HEK293 (cell line): ENCODE measurements at regions not wholly inside any gene's neighbourhood (a gene's known extent, or its start where the extent isn't known, plus 50 kb on each side); places are given as distances from the start of the nearest gene placed in this dataset.

Experiments used
- CTCF ChIA-PET: fragments of 350-600 bp; formaldehyde crosslinking; extraction: SDS; loops from one replicate; lab custom pipeline; 2021; ENCODE audit warnings: antibody characterized with exemption; lab: Yijun Ruan, JAX
- POLR2A ChIA-PET: fragments of 300-600 bp; formaldehyde crosslinking; extraction: SDS; loops from one replicate; lab custom pipeline; 2020; ENCODE audit warnings: antibody characterized with exemption, inconsistent platforms; lab: Yijun Ruan, JAX
- H3K27ac ChIP-seq: fragments of 200-500 bp; sonication (Bioruptor generic); 2 replicates; pipeline ENCODE4 v1.5.1; 2014; ENCODE audit warnings: low read depth, low read length, control low read depth, inconsistent platforms; ENCODE audit errors: extremely low read depth
- H3K36me3 ChIP-seq, 2 experiments: fragments of 200-500 bp in 1 of 2; sonication (Bioruptor generic) in 1 of 2; 1 replicate in 1 of 2; 2 replicates in 1 of 2; pipeline ENCODE4 v1.5.1; 2014 to 2017; ENCODE audit warnings: inconsistent platforms in 2 of 2, low read length in 2 of 2; ENCODE audit not compliant: control insufficient read depth in 2 of 2, insufficient read depth in 1 of 2
- H3K4me1 ChIP-seq: fragments of 200-500 bp; sonication (Bioruptor generic); 2 replicates; pipeline ENCODE4 v1.5.1; 2014; ENCODE audit warnings: mild to moderate bottlenecking, low read length, inconsistent platforms; ENCODE audit not compliant: control insufficient read depth, insufficient read depth
- H3K4me3 ChIP-seq: 2 replicates; pipeline ENCODE4 v1.5.1; 2011; ENCODE audit warnings: low read depth, mild to moderate bottlenecking, control low read depth, low read length, moderate library complexity
- H3K9me3 ChIP-seq: fragments of 200-500 bp; sonication (Bioruptor generic); 2 replicates; pipeline ENCODE4 v1.5.1; 2014; ENCODE audit warnings: low read depth, low read length, inconsistent platforms; ENCODE audit not compliant: control insufficient read depth, insufficient read depth
- SALL2 ChIP-seq: fragments of 450-650 bp; formaldehyde crosslinking; IDR thresholded peaks from 2 replicates; pipeline ENCODE4 v1.5.0; 2017; ENCODE audit warnings: missing biosample characterization, mild to moderate bottlenecking, missing genetic modification characterization, borderline replicate concordance
- SETDB1 ChIP-seq: IDR thresholded peaks from one replicate; pipeline ENCODE4 v1.6.1; 2017; ENCODE audit warnings: mild to moderate bottlenecking, low read length, moderate library complexity, mixed read lengths; ENCODE audit not compliant: insufficient read length
- ZBTB1 ChIP-seq: fragments of 450-650 bp; formaldehyde crosslinking; IDR thresholded peaks from 2 replicates; pipeline ENCODE4 v1.5.1; 2016; ENCODE audit warnings: missing biosample characterization, missing genetic modification characterization
- ZFP3 ChIP-seq: fragments of 450-650 bp; formaldehyde crosslinking; IDR thresholded peaks from 2 replicates; pipeline ENCODE4 v1.5.1; 2016; ENCODE audit warnings: low read depth, missing biosample characterization, missing genetic modification characterization
- ZNF121 ChIP-seq: fragments of 450-650 bp; formaldehyde crosslinking; IDR thresholded peaks from 2 replicates; pipeline ENCODE4 v1.5.1; 2016; ENCODE audit warnings: missing biosample characterization, missing genetic modification characterization
- ZNF341 ChIP-seq: fragments of 450-650 bp; formaldehyde crosslinking; IDR thresholded peaks from 2 replicates; pipeline ENCODE4; 2016; ENCODE audit warnings: low read depth, missing biosample characterization, missing genetic modification characterization
- ZNF366 ChIP-seq: fragments of 450-650 bp; formaldehyde crosslinking; conservative IDR thresholded peaks from 2 replicates; pipeline ENCODE4 v1.5.1; 2016; ENCODE audit warnings: missing biosample characterization, missing genetic modification characterization
- ZNF404 ChIP-seq: fragments of 450-650 bp; formaldehyde crosslinking; IDR thresholded peaks from 2 replicates; pipeline ENCODE4 v1.5.1; 2017; ENCODE audit warnings: missing biosample characterization, missing genetic modification characterization
- ZNF555 ChIP-seq: fragments of 450-650 bp; formaldehyde crosslinking; conservative IDR thresholded peaks from 2 replicates; pipeline ENCODE4 v1.5.1; 2017; ENCODE audit warnings: missing biosample characterization, mild to moderate bottlenecking, missing genetic modification characterization, inconsistent platforms
- ZNF843 ChIP-seq: fragments of 450-650 bp; formaldehyde crosslinking; IDR thresholded peaks from 2 replicates; pipeline ENCODE4 v1.5.1; 2016; ENCODE audit warnings: missing biosample characterization, missing genetic modification characterization
- TF ChIP-seq, protein P1 (sequence below): fragments of 450-650 bp; formaldehyde crosslinking; IDR thresholded peaks from 2 replicates; pipeline ENCODE4 v1.5.1; 2016; ENCODE audit warnings: missing biosample characterization, missing genetic modification characterization
- TF ChIP-seq, protein P2 (sequence below): fragments of 450-650 bp; formaldehyde crosslinking; IDR thresholded peaks from 2 replicates; pipeline ENCODE4 v1.5.1; 2016; ENCODE audit warnings: missing biosample characterization, missing genetic modification characterization
- TF ChIP-seq, protein P3 (sequence below): fragments of 450-650 bp; formaldehyde crosslinking; IDR thresholded peaks from 2 replicates; pipeline ENCODE4 v1.5.1; 2016; ENCODE audit warnings: missing biosample characterization, missing genetic modification characterization, borderline replicate concordance
- TF ChIP-seq, protein P4 (sequence below): fragments of 450-650 bp; formaldehyde crosslinking; IDR thresholded peaks from 2 replicates; pipeline ENCODE4 v1.5.1; 2016; ENCODE audit warnings: missing biosample characterization, missing genetic modification characterization

DNA sequence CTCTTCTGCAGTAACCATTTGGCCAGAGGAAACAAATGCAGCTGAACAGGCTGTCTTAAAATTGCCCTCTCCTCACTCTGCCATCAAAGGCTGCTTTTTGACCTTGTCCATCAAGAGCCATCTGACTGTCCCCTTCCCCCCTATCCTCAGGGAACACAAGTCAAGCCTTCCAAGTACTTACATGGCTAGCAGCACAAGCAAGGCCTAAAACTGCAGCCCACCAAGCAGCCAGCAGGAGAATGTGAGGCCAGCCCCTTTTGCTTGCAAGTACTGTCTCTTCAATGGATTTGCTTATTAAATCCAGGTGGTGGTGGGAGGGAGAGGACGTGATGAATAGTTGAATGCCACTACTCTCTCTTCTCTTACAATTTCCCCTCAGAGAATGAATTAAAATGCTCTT, 83.5 kb downstream of the HTR1A start (continued):
- TF ChIP-seq ZBTB1 (tag by site-specific recombination), result no peak

DNA sequence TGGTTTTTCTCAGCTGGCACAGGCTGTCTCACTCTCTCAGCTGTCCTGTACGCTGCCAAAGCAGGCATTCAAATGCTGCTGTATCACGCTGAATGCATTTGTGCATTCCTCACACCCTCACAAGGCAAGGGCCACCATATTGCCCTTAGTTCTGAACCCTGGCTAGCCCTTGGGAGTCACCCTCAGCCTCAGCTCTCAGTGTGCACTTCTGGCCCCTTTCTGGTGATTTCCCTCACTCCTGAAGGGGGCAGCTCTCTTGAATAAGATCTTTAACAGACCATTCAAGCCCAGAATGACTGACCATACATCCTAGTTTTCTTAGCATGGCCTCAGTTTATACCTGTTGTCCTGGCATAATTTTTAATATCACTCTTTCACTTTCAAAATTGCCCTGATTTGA, 84.3 kb downstream of the HTR1A start:
- no peak overlapping the region for H3K27ac ChIP-seq
- H3K36me3 ChIP-seq, result no peaks in the 10 kb centered on the region
- no peak overlapping the region for H3K4me3 ChIP-seq
- TF ChIP-seq ZNF843 (tag by site-specific recombination), result no peak
- TF ChIP-seq, all 188 proteins: peak for 0
- H3K9me3 ChIP-seq, result no peaks in the 10 kb centered on the region
- H3K4me1 ChIP-seq, result no peaks in the 10 kb centered on the region
- CTCF ChIA-PET, result no interaction called here
- POLR2A ChIA-PET, result no interaction called here

DNA sequence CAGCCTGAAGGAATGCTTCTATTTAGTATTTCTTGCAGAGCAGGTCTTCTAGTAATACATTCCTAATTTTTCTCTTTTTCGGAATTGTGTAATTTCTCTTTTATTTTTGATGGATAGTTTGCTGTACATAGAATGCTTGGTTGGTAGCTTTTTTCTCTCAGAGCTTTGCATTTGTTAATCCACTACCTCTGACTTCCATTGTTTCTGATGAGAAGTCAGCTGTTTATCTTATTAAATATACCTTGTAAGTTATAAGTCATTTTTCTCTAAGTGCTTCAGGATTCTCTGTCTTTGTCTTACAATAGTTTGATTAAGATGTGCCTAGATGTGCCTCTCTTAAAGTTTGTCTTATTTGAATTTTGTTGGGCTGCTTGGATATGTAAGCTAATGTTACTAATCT, 101.9 kb downstream of the HTR1A start:
- ChIA-PET CTCF (no interaction called here), POLR2A (no interaction called here)
- Histone ChIP-seq H3K4me1 (no peaks in the 10 kb centered on the region), H3K4me3 (no peak overlapping the region), H3K36me3 (no peaks in the 10 kb centered on the region), H3K27ac (no peak overlapping the region), H3K9me3 (no peaks in the 10 kb centered on the region; the same call in 1 of the 2 replicates)
- TF ChIP-seq ZNF366 (tag by site-specific recombination), result no peak
- no peak for TF ChIP-seq ZNF341
- no peak for TF ChIP-seq SALL2 (tag by site-specific recombination)
- TF ChIP-seq ZFP3 (tag by site-specific recombination), result no peak
- TF ChIP-seq SETDB1, result peak; percentile 75
- TF ChIP-seq, protein P1, sequence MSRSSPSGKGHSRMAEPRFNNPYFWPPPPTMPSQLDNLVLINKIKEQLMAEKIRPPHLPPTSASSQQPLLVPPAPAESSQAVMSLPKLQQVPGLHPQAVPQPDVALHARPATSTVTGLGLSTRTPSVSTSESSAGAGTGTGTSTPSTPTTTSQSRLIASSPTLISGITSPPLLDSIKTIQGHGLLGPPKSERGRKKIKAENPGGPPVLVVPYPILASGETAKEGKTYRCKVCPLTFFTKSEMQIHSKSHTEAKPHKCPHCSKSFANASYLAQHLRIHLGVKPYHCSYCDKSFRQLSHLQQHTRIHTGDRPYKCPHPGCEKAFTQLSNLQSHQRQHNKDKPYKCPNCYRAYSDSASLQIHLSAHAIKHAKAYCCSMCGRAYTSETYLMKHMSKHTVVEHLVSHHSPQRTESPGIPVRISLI, result no peak

DNA sequence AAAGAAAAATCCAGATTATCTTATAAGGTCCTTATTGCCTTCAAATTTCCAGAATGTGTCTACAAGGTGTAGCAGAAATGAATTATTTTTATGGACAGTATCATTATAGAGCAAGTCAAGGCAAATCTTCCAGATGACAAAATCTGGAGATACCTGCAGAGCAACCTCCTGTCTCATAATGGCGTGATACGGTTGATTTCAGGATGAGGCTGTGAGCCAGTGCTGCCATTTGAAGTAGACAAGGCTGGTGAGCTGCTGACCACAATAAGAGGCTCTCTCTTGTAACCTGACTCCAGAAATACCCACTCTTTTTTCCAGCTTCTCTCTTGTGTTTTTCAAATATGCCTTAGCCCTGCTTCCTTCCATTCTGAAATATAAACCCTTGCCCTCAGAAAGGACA, 108.2 kb downstream of the HTR1A start:
- ChIA-PET CTCF (no interaction called here), POLR2A (no interaction called here)
- no peaks in the 10 kb centered on the region for H3K4me1 ChIP-seq
- TF ChIP-seq, protein P2, sequence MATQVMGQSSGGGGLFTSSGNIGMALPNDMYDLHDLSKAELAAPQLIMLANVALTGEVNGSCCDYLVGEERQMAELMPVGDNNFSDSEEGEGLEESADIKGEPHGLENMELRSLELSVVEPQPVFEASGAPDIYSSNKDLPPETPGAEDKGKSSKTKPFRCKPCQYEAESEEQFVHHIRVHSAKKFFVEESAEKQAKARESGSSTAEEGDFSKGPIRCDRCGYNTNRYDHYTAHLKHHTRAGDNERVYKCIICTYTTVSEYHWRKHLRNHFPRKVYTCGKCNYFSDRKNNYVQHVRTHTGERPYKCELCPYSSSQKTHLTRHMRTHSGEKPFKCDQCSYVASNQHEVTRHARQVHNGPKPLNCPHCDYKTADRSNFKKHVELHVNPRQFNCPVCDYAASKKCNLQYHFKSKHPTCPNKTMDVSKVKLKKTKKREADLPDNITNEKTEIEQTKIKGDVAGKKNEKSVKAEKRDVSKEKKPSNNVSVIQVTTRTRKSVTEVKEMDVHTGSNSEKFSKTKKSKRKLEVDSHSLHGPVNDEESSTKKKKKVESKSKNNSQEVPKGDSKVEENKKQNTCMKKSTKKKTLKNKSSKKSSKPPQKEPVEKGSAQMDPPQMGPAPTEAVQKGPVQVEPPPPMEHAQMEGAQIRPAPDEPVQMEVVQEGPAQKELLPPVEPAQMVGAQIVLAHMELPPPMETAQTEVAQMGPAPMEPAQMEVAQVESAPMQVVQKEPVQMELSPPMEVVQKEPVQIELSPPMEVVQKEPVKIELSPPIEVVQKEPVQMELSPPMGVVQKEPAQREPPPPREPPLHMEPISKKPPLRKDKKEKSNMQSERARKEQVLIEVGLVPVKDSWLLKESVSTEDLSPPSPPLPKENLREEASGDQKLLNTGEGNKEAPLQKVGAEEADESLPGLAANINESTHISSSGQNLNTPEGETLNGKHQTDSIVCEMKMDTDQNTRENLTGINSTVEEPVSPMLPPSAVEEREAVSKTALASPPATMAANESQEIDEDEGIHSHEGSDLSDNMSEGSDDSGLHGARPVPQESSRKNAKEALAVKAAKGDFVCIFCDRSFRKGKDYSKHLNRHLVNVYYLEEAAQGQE (tag by site-specific recombination), result no peak
- TF ChIP-seq, protein P3, sequence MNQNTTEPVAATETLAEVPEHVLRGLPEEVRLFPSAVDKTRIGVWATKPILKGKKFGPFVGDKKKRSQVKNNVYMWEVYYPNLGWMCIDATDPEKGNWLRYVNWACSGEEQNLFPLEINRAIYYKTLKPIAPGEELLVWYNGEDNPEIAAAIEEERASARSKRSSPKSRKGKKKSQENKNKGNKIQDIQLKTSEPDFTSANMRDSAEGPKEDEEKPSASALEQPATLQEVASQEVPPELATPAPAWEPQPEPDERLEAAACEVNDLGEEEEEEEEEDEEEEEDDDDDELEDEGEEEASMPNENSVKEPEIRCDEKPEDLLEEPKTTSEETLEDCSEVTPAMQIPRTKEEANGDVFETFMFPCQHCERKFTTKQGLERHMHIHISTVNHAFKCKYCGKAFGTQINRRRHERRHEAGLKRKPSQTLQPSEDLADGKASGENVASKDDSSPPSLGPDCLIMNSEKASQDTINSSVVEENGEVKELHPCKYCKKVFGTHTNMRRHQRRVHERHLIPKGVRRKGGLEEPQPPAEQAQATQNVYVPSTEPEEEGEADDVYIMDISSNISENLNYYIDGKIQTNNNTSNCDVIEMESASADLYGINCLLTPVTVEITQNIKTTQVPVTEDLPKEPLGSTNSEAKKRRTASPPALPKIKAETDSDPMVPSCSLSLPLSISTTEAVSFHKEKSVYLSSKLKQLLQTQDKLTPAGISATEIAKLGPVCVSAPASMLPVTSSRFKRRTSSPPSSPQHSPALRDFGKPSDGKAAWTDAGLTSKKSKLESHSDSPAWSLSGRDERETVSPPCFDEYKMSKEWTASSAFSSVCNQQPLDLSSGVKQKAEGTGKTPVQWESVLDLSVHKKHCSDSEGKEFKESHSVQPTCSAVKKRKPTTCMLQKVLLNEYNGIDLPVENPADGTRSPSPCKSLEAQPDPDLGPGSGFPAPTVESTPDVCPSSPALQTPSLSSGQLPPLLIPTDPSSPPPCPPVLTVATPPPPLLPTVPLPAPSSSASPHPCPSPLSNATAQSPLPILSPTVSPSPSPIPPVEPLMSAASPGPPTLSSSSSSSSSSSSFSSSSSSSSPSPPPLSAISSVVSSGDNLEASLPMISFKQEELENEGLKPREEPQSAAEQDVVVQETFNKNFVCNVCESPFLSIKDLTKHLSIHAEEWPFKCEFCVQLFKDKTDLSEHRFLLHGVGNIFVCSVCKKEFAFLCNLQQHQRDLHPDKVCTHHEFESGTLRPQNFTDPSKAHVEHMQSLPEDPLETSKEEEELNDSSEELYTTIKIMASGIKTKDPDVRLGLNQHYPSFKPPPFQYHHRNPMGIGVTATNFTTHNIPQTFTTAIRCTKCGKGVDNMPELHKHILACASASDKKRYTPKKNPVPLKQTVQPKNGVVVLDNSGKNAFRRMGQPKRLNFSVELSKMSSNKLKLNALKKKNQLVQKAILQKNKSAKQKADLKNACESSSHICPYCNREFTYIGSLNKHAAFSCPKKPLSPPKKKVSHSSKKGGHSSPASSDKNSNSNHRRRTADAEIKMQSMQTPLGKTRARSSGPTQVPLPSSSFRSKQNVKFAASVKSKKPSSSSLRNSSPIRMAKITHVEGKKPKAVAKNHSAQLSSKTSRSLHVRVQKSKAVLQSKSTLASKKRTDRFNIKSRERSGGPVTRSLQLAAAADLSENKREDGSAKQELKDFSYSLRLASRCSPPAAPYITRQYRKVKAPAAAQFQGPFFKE (tag by site-specific recombination), result no peak
- TF ChIP-seq, protein P1, result no peak
- no peak for TF ChIP-seq ZNF121
- TF ChIP-seq ZNF404 (tag by site-specific recombination), result no peak
- no peak for TF ChIP-seq ZNF555 (tag by site-specific recombination)
- TF ChIP-seq, protein P4, sequence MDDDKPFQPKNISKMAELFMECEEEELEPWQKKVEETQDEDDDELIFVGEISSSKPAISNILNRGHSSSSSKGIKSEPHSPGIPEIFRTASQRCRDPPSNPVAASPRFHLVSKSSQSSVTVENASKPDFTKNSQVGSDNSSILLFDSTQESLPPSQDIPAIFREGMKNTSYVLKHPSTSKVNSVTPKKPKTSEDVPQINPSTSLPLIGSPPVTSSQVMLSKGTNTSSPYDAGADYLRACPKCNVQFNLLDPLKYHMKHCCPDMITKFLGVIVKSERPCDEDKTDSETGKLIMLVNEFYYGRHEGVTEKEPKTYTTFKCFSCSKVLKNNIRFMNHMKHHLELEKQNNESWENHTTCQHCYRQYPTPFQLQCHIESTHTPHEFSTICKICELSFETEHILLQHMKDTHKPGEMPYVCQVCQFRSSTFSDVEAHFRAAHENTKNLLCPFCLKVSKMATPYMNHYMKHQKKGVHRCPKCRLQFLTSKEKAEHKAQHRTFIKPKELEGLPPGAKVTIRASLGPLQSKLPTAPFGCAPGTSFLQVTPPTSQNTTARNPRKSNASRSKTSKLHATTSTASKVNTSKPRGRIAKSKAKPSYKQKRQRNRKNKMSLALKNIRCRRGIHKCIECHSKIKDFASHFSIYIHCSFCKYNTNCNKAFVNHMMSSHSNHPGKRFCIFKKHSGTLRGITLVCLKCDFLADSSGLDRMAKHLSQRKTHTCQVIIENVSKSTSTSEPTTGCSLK, result no peak

More for the DNA sequence above, 108.2 kb downstream of the HTR1A start:
- H3K36me3 ChIP-seq, result no peaks in the 10 kb centered on the region
- no peaks in the 10 kb centered on the region for H3K9me3 ChIP-seq
- no peak overlapping the region for H3K4me3 ChIP-seq
- H3K27ac ChIP-seq, result no peak overlapping the region
